ENCODE measurements at regions not wholly inside any gene's neighbourhood (a gene's known extent, or its start where the extent isn't known, plus 50 kb on each side); places are given as distances from the start of the nearest gene placed in this dataset.
"Not testable (repeated sequence)": the region's sequence is repeated elsewhere in the genome, so short reads cannot be mapped to it uniquely, and the experiment has no call there.

GRCh38 chr16:59658572-59658971 lies 924.5 kb upstream of the GOT2 start:
- DNase-seq, result no peak

DNA sequence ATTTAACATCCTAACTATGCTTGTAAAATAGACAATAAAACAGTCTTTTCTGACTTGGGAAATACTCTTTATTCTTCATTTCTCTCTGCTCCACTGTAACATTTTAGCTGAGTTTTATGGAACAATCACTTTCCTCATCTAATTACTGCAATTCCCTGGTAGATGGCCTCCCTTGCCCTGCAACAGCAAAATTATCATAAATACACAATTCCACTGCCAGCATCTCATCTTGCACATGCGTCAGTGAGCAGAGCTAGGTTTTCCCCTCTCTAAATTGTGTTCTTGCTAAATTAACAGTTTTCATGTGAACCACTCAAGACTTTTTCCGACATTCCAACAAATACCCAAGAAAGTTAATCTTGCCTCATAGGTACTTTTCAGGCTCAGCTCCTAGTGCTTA lies 920.9 kb upstream of the GOT2 start:
- DNase-seq, result no peak

GRCh38 chr16:59654455-59654854 lies 920.3 kb upstream of the GOT2 start:
- no peak for DNase-seq

- no peak for DNase-seq
These were observed 917.5 kb upstream of the GOT2 start for GRCh38 chr16:59651662-59652061.

DNA sequence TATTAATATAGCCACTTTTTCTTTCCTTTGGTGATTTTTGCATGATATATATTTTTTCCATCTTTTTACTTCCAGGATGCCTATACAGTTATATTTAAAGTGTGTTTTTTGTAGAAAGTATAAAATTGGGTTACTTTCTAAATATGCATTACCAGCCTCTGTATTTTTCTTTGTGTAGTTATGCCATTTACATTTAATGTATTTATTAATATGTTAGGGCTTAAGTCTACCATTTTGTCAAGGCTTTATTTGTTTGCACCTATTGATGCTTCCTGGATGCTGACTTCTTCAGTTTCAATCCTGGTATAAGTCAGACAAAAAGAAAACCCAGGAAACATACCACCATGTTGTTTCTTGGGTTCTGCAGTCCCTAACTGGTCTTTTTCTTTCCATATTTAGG lies 911.1 kb upstream of the GOT2 start:
- no peak for DNase-seq

- no peak for DNase-seq
These were observed 901.6 kb upstream of the GOT2 start for GRCh38 chr16:59635674-59636073.

GRCh38 chr16:59634951-59635350 lies 900.8 kb upstream of the GOT2 start:
- DNase-seq, result no peak

- DNase-seq, result no peak
These were observed 900.0 kb upstream of the GOT2 start for GRCh38 chr16:59634004-59634579.

GRCh38 chr16:59632276-59632855 lies 898.2 kb upstream of the GOT2 start:
- no peak for DNase-seq

DNA sequence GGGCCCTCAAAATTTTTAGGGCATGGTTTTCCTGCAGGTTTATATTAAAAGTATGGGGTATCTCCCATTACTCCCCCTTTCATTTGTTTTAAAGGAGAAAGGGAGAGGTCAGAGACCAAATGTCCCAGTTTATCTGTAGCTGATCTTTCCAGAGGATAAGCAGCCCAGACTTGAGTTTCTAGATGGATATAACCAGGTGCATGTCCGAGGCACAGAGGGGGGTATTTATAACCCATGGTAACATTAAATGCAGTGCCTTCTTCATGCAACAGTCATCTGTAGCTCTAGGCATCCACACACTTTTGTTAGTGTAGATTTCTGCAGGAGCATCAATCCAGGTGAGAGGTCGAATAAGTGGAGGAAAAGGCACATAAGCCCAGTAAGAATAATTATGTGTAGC lies 890.3 kb upstream of the GOT2 start:
- not testable (repeated sequence) for DNase-seq

- DNase-seq, result no peak
These were observed 880.5 kb upstream of the GOT2 start for GRCh38 chr16:59614466-59615240.

DNA sequence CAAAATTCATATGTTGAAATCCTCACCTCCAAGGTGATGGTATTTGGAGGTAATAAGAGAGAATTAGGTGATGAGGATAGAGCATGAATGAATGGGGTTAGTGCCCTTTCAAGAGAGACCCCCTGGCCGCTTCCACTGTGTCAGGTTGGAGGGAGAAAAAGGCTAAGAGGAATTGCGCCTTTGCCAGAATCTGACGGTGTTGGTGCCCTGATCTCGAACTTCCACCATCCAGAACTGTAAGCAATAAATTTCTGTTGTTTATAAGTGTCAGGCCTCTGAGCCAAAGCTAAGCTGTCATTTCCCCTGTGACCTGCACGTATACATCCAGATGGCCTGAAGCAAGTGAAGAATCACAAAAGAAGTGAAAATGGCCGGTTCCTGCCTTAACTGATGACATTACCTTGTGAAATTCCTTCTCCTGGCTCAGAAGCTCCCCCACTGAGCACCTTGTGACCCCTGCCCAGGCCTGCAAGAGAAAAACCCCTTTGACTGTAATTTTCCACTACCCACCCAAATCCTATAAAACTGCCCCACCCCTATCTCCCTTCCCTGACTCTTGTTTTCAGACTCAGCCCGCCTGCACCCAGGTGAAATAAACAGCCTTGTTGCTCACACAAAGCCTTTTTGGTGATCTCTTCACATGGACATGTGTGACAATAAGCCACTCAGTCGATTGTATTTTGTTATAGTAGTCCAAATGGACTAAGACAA lies 878.9 kb upstream of the GOT2 start:
- DNase-seq, result not testable (repeated sequence)

DNA sequence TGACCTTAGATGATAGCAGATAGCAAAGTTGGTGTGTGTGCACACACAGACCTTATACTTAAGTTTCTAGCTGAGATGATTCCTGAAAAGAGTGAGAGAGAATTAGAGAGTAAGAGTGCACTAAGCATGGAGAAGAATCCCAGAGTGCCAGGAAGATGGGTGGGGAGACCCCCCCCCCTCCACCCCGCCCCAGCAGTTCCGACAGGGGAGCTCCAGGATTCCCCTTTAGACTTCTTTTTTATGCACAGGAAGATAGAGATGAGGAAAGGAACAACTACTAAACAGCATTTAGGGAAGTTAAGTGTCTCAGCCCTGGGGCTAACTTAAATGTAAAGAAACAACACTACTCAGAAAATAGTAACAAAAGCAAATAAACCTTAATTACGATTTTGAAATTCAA lies 878.0 kb upstream of the GOT2 start:
- DNase-seq, result no peak

DNA sequence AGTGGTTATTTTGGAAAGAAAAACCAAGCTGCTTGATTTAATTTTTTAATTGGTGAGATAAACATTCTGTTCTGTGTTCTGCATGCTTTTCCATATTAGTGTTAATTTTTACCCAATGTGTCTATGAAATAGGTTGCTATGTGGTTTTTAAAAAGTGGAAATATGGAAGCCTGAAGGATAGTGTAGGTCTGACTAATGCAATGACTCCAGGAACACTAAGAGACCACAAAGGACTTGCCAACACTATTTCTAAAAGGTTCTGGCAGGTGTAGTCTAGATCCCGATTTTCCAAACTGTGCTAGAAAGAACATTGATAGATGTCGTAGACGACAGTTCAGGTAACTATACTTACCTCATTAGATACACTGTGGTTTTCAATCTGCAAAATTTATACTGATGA lies 877.4 kb upstream of the GOT2 start:
- DNase-seq, result no peak

- DNase-seq, result no peak
These were observed 871.6 kb upstream of the GOT2 start for GRCh38 chr16:59605706-59606105.

DNA sequence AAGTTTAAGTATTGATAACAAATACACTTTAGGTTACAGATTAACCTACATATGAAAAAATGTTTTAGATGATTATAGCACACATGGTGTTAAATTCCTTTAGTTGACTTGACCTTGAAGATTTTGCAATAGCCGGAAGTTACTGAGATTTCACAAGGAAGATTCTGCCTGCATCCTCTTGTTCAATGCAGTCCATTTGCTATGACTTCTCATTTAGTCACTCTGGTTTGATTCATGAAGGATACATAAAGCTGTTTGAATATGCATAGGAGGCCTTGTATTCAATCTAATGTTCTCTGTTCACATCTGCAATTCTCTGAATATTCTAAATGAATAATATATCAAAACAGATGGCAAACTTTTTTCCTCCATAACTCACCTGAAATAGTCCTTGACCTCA lies 870.2 kb upstream of the GOT2 start:
- DNase-seq, result no peak

GRCh38 chr16:59601452-59601851 lies 867.3 kb upstream of the GOT2 start:
- DNase-seq, result no peak

DNA sequence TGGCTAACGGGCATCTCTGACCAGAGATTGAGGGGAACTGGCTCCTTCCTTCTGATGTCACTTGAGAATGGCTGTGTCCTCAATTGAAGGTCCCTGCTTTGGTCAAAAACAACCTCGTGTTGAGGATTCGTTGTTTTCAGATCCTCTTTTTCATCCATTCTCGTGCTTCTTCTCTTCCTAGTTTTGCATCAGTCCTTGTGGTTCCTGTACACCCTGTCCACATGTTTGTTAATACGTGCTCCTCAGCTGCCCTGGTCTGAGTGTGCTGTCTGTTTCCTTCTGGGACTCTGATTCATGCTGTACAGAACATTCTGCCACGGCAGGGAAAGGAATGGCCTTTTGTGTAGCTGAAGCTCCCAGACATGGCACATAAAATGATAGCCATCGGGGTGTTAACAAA lies 863.2 kb upstream of the GOT2 start:
- no peak for DNase-seq

- no peak for DNase-seq
These were observed 862.6 kb upstream of the GOT2 start for GRCh38 chr16:59596693-59597092.

DNA sequence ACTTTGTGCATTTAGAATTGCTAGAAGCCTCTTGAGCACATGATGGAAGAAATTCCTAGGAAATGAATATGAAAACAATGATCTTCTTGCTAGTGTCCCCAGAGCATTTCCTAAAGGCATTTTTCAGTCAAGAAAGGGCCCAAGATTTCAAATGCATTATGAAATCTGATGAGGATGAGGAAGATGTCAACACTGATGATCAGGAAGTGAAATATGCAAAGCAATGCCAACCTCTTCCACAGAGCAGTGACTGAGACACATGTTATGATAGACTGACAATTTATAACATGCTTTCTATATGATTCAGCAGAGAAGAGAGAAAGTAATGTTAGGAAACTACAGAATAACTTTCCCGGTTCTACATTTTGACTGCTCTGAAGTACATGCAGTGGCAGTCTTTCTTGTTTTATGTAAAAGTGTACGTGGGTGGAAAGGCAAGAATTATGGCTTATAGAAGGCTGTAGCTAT lies 859.1 kb upstream of the GOT2 start:
- DNase-seq, result no peak

GRCh38 chr16:59591480-59591879 lies 857.4 kb upstream of the GOT2 start:
- no peak for DNase-seq

DNA sequence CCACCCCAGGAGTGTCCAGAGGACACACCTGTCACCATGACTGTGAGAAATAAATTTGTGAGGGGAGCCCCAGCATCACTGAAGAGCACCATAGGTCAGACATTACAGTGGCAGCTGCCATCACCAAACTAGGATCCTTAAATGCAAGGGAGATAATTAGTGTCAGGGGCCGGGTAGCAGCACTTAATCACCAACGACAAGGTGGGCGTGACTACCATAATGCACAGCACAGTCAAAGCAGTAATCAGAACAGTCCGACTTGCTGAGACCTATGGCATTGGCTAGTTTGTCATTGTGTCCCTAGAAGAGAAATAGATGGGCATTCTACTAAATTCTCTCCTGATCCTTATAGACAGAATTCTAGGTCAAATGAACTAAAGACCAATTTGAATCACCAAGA lies 856.7 kb upstream of the GOT2 start:
- no peak for DNase-seq

DNA sequence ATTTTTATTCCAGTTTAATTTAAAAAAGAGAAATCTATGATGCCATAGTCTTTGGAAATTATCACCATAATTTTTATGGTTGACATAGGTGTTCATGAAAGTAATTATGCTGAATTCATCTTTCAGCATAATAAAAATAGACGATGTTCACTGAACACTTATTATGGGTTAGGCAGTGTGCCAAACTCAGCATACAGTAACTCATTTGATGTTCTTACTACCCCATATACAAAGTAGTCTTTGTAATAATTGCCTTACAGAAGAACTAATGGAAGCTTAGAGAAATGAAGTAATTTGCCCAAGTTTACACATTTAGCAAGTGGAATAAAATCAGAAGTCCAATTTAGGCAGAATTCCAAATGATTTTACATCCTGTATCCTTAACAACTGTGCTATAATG lies 852.2 kb upstream of the GOT2 start:
- no peak for DNase-seq

DNA sequence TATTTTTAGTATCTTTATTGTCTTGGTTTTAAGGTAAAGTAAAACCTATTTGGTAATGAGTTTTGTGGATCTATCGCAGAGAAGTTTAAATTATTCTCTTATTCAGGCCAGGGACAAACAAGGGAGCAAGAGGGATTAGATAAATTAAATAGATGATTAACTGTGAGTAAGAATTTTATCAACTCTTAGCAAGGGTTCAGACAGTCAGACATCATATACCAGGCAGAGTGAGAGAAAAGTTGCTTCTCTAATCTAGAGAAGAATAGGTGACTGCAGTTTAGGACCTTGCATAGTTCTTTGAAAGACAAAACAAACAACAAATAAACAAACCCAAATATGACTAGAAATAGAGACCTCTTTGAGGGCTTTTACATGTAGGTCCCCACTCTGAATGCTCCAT lies 840.2 kb upstream of the GOT2 start:
- DNase-seq, result no peak
